ENCODE measurements at regions not wholly inside any gene's neighbourhood (a gene's known extent, or its start where the extent isn't known, plus 50 kb on each side); places are given as distances from the start of the nearest gene placed in this dataset.

DNA sequence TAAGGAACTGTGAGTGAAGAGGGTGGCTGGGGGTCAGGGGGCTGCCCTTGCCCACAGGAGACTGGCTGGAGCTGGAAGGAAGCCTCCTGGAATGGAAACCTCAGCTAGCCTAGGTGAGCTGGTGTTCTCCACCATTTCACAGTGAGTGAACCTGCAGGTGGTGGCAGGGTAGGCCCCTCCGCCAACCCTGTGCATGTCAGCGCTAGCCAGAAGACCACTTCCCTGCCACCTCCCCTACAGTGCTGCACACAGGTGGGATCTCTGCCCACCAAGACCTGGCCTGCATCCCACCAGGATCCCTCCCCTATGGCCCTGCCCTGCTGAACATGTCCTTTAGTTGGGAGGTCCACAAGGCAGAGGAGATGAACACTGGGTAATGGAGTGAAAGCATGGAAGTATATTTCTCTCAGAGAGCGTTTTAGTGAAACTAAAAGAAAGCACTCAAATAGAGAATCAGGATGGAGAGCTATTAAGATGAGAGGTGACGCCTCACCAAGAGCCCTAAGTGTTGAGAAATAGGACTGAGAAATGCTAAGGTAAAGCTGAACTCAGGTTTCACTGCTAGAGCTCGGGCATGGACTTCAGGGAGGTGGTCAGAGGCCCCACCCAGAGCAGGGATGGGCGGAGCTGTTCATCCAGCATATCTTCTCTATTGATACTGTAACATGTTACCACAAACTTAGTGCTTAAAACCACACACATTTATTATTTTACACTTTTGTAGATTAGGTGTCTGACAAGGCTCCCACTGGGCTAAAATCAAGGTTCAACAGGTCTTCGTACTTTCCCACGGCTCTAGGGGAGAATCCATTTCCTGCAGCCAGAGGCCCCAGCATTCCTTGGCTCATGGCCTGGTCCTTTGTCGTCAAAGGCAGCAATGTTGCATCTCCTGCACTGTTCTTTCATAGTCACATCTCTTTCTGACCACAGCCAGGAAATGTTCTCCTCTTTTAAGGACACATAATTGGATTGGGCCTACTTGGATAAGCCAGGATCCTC, 83.2 kb downstream of the DIRAS2 start:
- DNase-seq, result no peak
